ENCODE measurements at regions not wholly inside any gene's neighbourhood (a gene's known extent, or its start where the extent isn't known, plus 50 kb on each side); places are given as distances from the start of the nearest gene placed in this dataset.

- TF ChIP-seq ZNF518A (tag by site-specific recombination; conservative IDR thresholded peaks at IDR 0.05; ENCODE audit: low read depth): no peak
- no peak for TF ChIP-seq ZNF596 (tag by site-specific recombination; IDR thresholded peaks at IDR 0.05)
- TF ChIP-seq ZXDB (tag by site-specific recombination; IDR thresholded peaks at IDR 0.05): no peak
- TF ChIP-seq ZNF555 (tag by site-specific recombination; conservative IDR thresholded peaks at IDR 0.05): no peak
- no peak for TF ChIP-seq ZIC2 (tag by site-specific recombination; IDR thresholded peaks at IDR 0.05)
Observed at GRCh38 chr4:176611951-176612350, 180.8 kb downstream of the VEGFC start (continued).

GRCh38 chr4:176614793-176615192 is 177.9 kb downstream of the VEGFC start:
- CTCF ChIA-PET: no interaction called here
- TF ChIP-seq ZNF707 (tag by site-specific recombination; IDR thresholded peaks at IDR 0.05): no peak
- TF ChIP-seq ZNF280D (tag by site-specific recombination; IDR thresholded peaks at IDR 0.05): no peak
- TF ChIP-seq ZNF600 (tag by site-specific recombination; IDR thresholded peaks at IDR 0.05): no peak
- no peak for TF ChIP-seq KLF9 (tag by site-specific recombination; IDR thresholded peaks at IDR 0.05; ENCODE audit: low read depth)
- TF ChIP-seq YY2 (tag by site-specific recombination; IDR thresholded peaks at IDR 0.05): no peak
- no peak for TF ChIP-seq GFI1B (tag by site-specific recombination; IDR thresholded peaks at IDR 0.05)
- no peak for TF ChIP-seq ZNF175 (tag by site-specific recombination; IDR thresholded peaks at IDR 0.05)
- TF ChIP-seq PRDM10 (tag by site-specific recombination; IDR thresholded peaks at IDR 0.05): no peak
- no peak for TF ChIP-seq ZFP3 (tag by site-specific recombination; IDR thresholded peaks at IDR 0.05; ENCODE audit: low read depth)
- no peak for TF ChIP-seq ZNF626 (tag by site-specific recombination; IDR thresholded peaks at IDR 0.05)
- TF ChIP-seq ZFP41 (tag by site-specific recombination; IDR thresholded peaks at IDR 0.05; ENCODE audit: borderline replicate concordance): no peak
- TF ChIP-seq ZNF792 (tag by site-specific recombination; IDR thresholded peaks at IDR 0.05): no peak
- no peak for TF ChIP-seq ZNF660 (tag by site-specific recombination; IDR thresholded peaks at IDR 0.05)
- no peak for TF ChIP-seq KLF17 (tag by site-specific recombination; IDR thresholded peaks at IDR 0.05)
- TF ChIP-seq ZSCAN23 (tag by site-specific recombination; IDR thresholded peaks at IDR 0.05): no peak
- no peak for TF ChIP-seq ELK4 (IDR thresholded peaks at IDR 0.05; ENCODE audit: borderline replicate concordance, low read depth, low read length)
- TF ChIP-seq EGR2 (tag by site-specific recombination; IDR thresholded peaks at IDR 0.05; ENCODE audit: low read depth): no peak
- TF ChIP-seq MYNN (tag by site-specific recombination; IDR thresholded peaks at IDR 0.05; ENCODE audit: borderline replicate concordance): no peak
- Histone ChIP-seq H3K27ac (ENCODE audit: extremely low read depth, low read depth, low read length) (no peak overlapping the region), H3K4me1 (ENCODE audit: control insufficient read depth, insufficient read depth, low read length) (no peaks in the 10 kb centered on the region), H3K4me3 (ENCODE audit: low read depth, low read length) (no peak overlapping the region), H3K36me3 (ENCODE audit: control insufficient read depth in 2 of 2, insufficient read depth in 1 of 2, low read length in 2 of 2) (no peaks in the 10 kb centered on the region), H3K9me3 (ENCODE audit: control insufficient read depth, insufficient read depth, low read depth, low read length) (no peaks in the 10 kb centered on the region)
- POLR2A ChIA-PET: no interaction called here
